Smooth muscle cell (in vitro differentiated cells): ENCODE measurements at regions not wholly inside any gene's neighbourhood (a gene's known extent, or its start where the extent isn't known, plus 50 kb on each side); places are given as distances from the start of the nearest gene placed in this dataset.

Experiments
- DNase-seq: peaks from one replicate; lab custom pipeline; 2025; ENCODE audit not compliant: unreplicated experiment; lab: John Stamatoyannopoulos, UW
- H2AFZ ChIP-seq: fragments of 200-600 bp; sonication (generic); 2 replicates; pipeline ENCODE4 v1.6.0; 2016; ENCODE audit warnings: antibody characterized with exemption, low read depth, mild to moderate bottlenecking
- H3F3A ChIP-seq: fragments of 200-600 bp; sonication (generic); 2 replicates; pipeline ENCODE4 v1.6.0; 2017; ENCODE audit warnings: antibody characterized with exemption, low read depth
- H3K27ac ChIP-seq: fragments of 200-600 bp; sonication (generic); 2 replicates; pipeline ENCODE4 v1.5.1; 2016; ENCODE audit warnings: low read depth, mild to moderate bottlenecking
- H3K27me3 ChIP-seq: fragments of 200-600 bp; sonication (generic); 2 replicates; pipeline ENCODE4 v1.6.1; 2016; ENCODE audit warnings: low read depth, mild to moderate bottlenecking
- H3K36me3 ChIP-seq: fragments of 200-600 bp; sonication (generic); 2 replicates; pipeline ENCODE4 v1.5.1; 2016; ENCODE audit warnings: low read depth
- H3K4me1 ChIP-seq: fragments of 200-600 bp; sonication (generic); 2 replicates; pipeline ENCODE4 v1.5.1; 2016; ENCODE audit warnings: low read depth
- H3K4me2 ChIP-seq: fragments of 200-600 bp; sonication (generic); 2 replicates; pipeline ENCODE4 v1.6.0; 2016; ENCODE audit warnings: mild to moderate bottlenecking
- H3K4me3 ChIP-seq: fragments of 200-600 bp; sonication (generic); 2 replicates; pipeline ENCODE4 v1.5.1; 2016; ENCODE audit warnings: mild to moderate bottlenecking
- H3K79me2 ChIP-seq: fragments of 200-600 bp; sonication (generic); 2 replicates; pipeline ENCODE4 v1.6.0; 2016; ENCODE audit warnings: low read depth, mild to moderate bottlenecking
- H3K9ac ChIP-seq: fragments of 200-600 bp; sonication (generic); 2 replicates; pipeline ENCODE4 v1.6.0; 2016; ENCODE audit warnings: low read depth
- H3K9me3 ChIP-seq: fragments of 200-600 bp; sonication (generic); replicated peaks from 2 replicates; pipeline ENCODE4 v1.5.1; 2016; ENCODE audit warnings: low read depth
- H4K20me1 ChIP-seq: fragments of 200-600 bp; sonication (generic); 2 replicates; pipeline ENCODE4 v1.6.0; 2016; ENCODE audit warnings: low read depth
- CTCF ChIP-seq: fragments of 200-600 bp; sonication (generic); IDR thresholded peaks from 2 replicates; pipeline ENCODE4 v1.5.1; 2017; ENCODE audit warnings: borderline replicate concordance, mild to moderate bottlenecking, antibody characterized with exemption; ENCODE audit not compliant: insufficient read depth, poor library complexity, severe bottlenecking
- WGBS: methylation state at CpG from one replicate; pipeline ENCODE4 v1.1.7; 2016; ENCODE audit warnings: low lambda C conversion rate; 5-methylcytosine and 5-hydroxymethylcytosine counted together

- H3K27ac ChIP-seq, result no peak overlapping the region
- H3K9ac ChIP-seq, result no peak overlapping the region
- peaks cover 12% of the 10 kb centered on the region for H3K4me1 ChIP-seq
- no peaks in the 10 kb centered on the region for H4K20me1 ChIP-seq
- H3K36me3 ChIP-seq, result no peaks in the 10 kb centered on the region
- H3K27me3 ChIP-seq, result no peaks in the 10 kb centered on the region
- WGBS, result 61% methylated on average over 2 of the region's 2 CpGs
- H3K79me2 ChIP-seq, result no peaks in the 10 kb centered on the region
- H3F3A ChIP-seq, result no peaks in the 10 kb centered on the region
- TF ChIP-seq CTCF, result no peak
- no peak overlapping the region for H2AFZ ChIP-seq
- H3K9me3 ChIP-seq, result no peaks in the 10 kb centered on the region
- no peak overlapping the region for H3K4me2 ChIP-seq
- no peak overlapping the region for H3K4me3 ChIP-seq
- no peak for DNase-seq
Measured at GRCh38 chr6:85115876-85116275, 334.0 kb upstream of the NT5E start.

- Histone ChIP-seq H3K4me1 (peaks cover 12% of the 10 kb centered on the region), H3K36me3 (no peaks in the 10 kb centered on the region), H3K9me3 (no peaks in the 10 kb centered on the region), H3K9ac (no peak overlapping the region), H3K4me3 (no peak overlapping the region), H4K20me1 (no peaks in the 10 kb centered on the region), H2AFZ (no peak overlapping the region), H3K79me2 (no peaks in the 10 kb centered on the region), H3K4me2 (no peak overlapping the region), H3K27ac (no peak overlapping the region), H3F3A (no peaks in the 10 kb centered on the region), H3K27me3 (no peaks in the 10 kb centered on the region)
- no peak for DNase-seq
- no peak for TF ChIP-seq CTCF
- 97% methylated on average over 6 of the region's 6 CpGs for WGBS
Measured at GRCh38 chr6:85115376-85115775, 334.5 kb upstream of the NT5E start.

- Histone ChIP-seq H3K4me3 (no peak overlapping the region), H2AFZ (no peak overlapping the region), H3K9ac (no peak overlapping the region), H3K9me3 (no peaks in the 10 kb centered on the region), H3K4me2 (no peak overlapping the region), H3K27ac (no peak overlapping the region), H3F3A (no peaks in the 10 kb centered on the region), H3K4me1 (peaks cover 12% of the 10 kb centered on the region), H4K20me1 (no peaks in the 10 kb centered on the region), H3K79me2 (no peaks in the 10 kb centered on the region), H3K27me3 (no peaks in the 10 kb centered on the region), H3K36me3 (no peaks in the 10 kb centered on the region)
- TF ChIP-seq CTCF, result no peak
- 95% methylated on average over 6 of the region's 6 CpGs for WGBS
- DNase-seq, result no peak
Measured at GRCh38 chr6:85114581-85114935, 335.3 kb upstream of the NT5E start.

GRCh38 chr6:85113934-85114580, 335.8 kb upstream of the NT5E start:
- Histone ChIP-seq H4K20me1 (no peaks in the 10 kb centered on the region), H3K9ac (no peak overlapping the region), H3F3A (no peaks in the 10 kb centered on the region), H3K4me1 (peaks cover 12% of the 10 kb centered on the region), H3K27ac (no peak overlapping the region), H3K9me3 (no peaks in the 10 kb centered on the region), H3K36me3 (no peaks in the 10 kb centered on the region), H3K4me3 (no peak overlapping the region), H3K79me2 (no peaks in the 10 kb centered on the region), H3K4me2 (no peak overlapping the region), H3K27me3 (no peaks in the 10 kb centered on the region), H2AFZ (peak overlapping the region; percentile 6)
- DNase-seq, result no peak
- WGBS, result 84% methylated on average over 21 of the region's 21 CpGs
- TF ChIP-seq CTCF, result no peak
